DND-41 (cell line): ENCODE measurements at regions not wholly inside any gene's neighbourhood (a gene's known extent, or its start where the extent isn't known, plus 50 kb on each side); places are given as distances from the start of the nearest gene placed in this dataset.

Experiments used
- CTCF ChIP-seq: IDR thresholded peaks from 2 replicates; pipeline ENCODE4 v1.5.1; 2012; ENCODE audit warnings: borderline replicate concordance, low read length, moderate library complexity, mild to moderate bottlenecking; ENCODE audit not compliant: poor library complexity, severe bottlenecking; ENCODE audit errors: extremely low read depth
- EZH2 ChIP-seq: IDR thresholded peaks from 3 replicates; pipeline ENCODE4 v1.6.1; 2012; ENCODE audit warnings: borderline replicate concordance, low read depth, mild to moderate bottlenecking, moderate library complexity, low read length, inconsistent platforms; ENCODE audit not compliant: severe bottlenecking

- TF ChIP-seq CTCF (no peak), EZH2 (no peak)
Measured at GRCh38 chr1:60808676-60809075, 273.7 kb upstream of the NFIA start.
